ENCODE measurements at regions not wholly inside any gene's neighbourhood (a gene's known extent, or its start where the extent isn't known, plus 50 kb on each side); places are given as distances from the start of the nearest gene placed in this dataset.
A peak's percentile ranks its signal among the peaks of the same experiment; 100 is the strongest.

GRCh38 chr18:22675006-22675405, 257.3 kb upstream of the CTAGE1 start:
- Histone ChIP-seq H3K27me3 (ENCODE audit: low read depth) (no peaks in the 10 kb centered on the region), H3K36me3 (no peaks in the 10 kb centered on the region), H3K27ac (no peak overlapping the region), H3K9me3 (peaks cover 5% of the 10 kb centered on the region), H3K4me1 (no peaks in the 10 kb centered on the region), H3K4me3 (no peak overlapping the region)
- intact Hi-C loops (cut with DNase I), result no loop called here
- no peak for TF ChIP-seq CTCF (IDR thresholded peaks at IDR 0.05)
- no peak for DNase-seq
- no peak for ATAC-seq

- H3K27ac ChIP-seq, result no peak overlapping the region
- peaks cover 5% of the 10 kb centered on the region for H3K9me3 ChIP-seq
- TF ChIP-seq CTCF (IDR thresholded peaks at IDR 0.05), result no peak
- ATAC-seq (no peak), DNase-seq (no peak)
- H3K4me3 ChIP-seq, result no peak overlapping the region
- intact Hi-C loops (cut with DNase I), result no loop called here
- no peaks in the 10 kb centered on the region for H3K27me3 ChIP-seq (ENCODE audit: low read depth)
- H3K36me3 ChIP-seq, result no peaks in the 10 kb centered on the region
- H3K4me1 ChIP-seq, result peaks cover 1% of the 10 kb centered on the region
Measured at GRCh38 chr18:22676423-22676822, 256.7 kb upstream of the RBBP8 start.

GRCh38 chr18:22678486-22678885, 254.6 kb upstream of the RBBP8 start:
- Histone ChIP-seq H3K27ac (no peak overlapping the region), H3K4me3 (no peak overlapping the region), H3K9me3 (peaks cover 5% of the 10 kb centered on the region), H3K36me3 (no peaks in the 10 kb centered on the region), H3K27me3 (ENCODE audit: low read depth) (no peaks in the 10 kb centered on the region), H3K4me1 (peaks cover 18% of the 10 kb centered on the region)
- ATAC-seq (peak in 1 of 2 donors; percentile 42), DNase-seq (no peak)
- no peak for TF ChIP-seq CTCF (IDR thresholded peaks at IDR 0.05)
- intact Hi-C loops (cut with DNase I), result no loop called here

- no peak for TF ChIP-seq CTCF (IDR thresholded peaks at IDR 0.05)
- Histone ChIP-seq H3K27ac (no peak overlapping the region), H3K4me1 (peaks cover 18% of the 10 kb centered on the region), H3K27me3 (ENCODE audit: low read depth) (no peaks in the 10 kb centered on the region), H3K36me3 (no peaks in the 10 kb centered on the region), H3K4me3 (no peak overlapping the region), H3K9me3 (no peaks in the 10 kb centered on the region)
- DNase-seq, result no peak
- intact Hi-C loops (cut with DNase I), result no loop called here
- ATAC-seq, result no peak
Measured at GRCh38 chr18:22680944-22681343, 252.2 kb upstream of the RBBP8 start.

GRCh38 chr18:22681908-22682307, 251.2 kb upstream of the RBBP8 start:
- no peak for DNase-seq
- no peak overlapping the region for H3K4me3 ChIP-seq

More at GRCh38 chr18:22681908-22682307, 251.2 kb upstream of the RBBP8 start:
- Histone ChIP-seq H3K36me3 (no peaks in the 10 kb centered on the region), H3K27me3 (ENCODE audit: low read depth) (no peaks in the 10 kb centered on the region), H3K27ac (no peak overlapping the region), H3K9me3 (no peaks in the 10 kb centered on the region), H3K4me1 (peaks cover 18% of the 10 kb centered on the region)
- intact Hi-C loops (cut with DNase I), result no loop called here
- no peak for ATAC-seq
- TF ChIP-seq CTCF (IDR thresholded peaks at IDR 0.05), result no peak
